Prostate gland (tissue), 2 donors: ENCODE measurements at regions not wholly inside any gene's neighbourhood (a gene's known extent, or its start where the extent isn't known, plus 50 kb on each side); places are given as distances from the start of the nearest gene placed in this dataset.

Source experiments
- POLR2A ChIP-seq: fragments of 450-650 bp; IDR thresholded peaks from one replicate; pipeline ENCODE4 v1.6.1; 2016; ENCODE audit warnings: antibody characterized with exemption, mild to moderate bottlenecking
- POLR2AphosphoS5 ChIP-seq: sonication (generic); formaldehyde crosslinking; IDR thresholded peaks from one replicate; pipeline ENCODE4 v1.6.1; 2017; ENCODE audit warnings: antibody characterized with exemption
- TF ChIP-seq, protein P1 (sequence below), 4 experiments: fragments of 200-600 bp in 2 of 4; fragments of 450-650 bp in 2 of 4; sonication (generic) in 2 of 4; IDR thresholded peaks; 1 replicate in 3 of 4; 2 replicates in 1 of 4; pipeline ENCODE4 v1.5.1; 2016 to 2019; ENCODE audit warnings: antibody characterized with exemption in 4 of 4, mild to moderate bottlenecking in 2 of 4, moderate library complexity in 2 of 4

DNA sequence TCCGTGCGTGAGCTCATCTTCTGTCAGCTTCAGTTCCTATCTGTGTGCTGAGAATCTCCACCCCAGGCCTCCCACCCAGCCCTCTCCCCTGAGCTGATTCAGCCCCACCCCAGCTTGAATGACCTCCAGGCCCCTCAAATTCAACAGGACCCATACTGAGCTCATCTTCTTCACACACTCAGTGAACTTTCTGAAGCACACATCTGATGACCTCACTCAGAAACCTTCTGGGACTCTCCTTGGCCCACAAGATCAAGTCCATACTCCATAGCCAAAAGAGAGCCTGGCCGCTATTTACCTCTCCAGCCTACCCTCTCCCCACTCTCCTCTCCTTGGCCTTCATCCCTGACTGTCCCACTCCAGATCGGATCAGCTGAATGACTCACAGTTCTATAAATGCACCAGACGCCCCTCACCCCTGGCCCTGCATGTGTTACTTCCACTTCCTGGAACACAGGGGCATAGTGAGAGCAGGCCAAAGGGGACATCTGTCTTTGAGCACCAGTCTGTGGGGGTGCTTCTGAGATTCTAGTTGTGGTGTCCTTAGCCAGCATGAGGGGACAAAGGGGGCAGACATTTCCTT, 62.5 kb downstream of the PJA1 start:
- TF ChIP-seq, protein P1, sequence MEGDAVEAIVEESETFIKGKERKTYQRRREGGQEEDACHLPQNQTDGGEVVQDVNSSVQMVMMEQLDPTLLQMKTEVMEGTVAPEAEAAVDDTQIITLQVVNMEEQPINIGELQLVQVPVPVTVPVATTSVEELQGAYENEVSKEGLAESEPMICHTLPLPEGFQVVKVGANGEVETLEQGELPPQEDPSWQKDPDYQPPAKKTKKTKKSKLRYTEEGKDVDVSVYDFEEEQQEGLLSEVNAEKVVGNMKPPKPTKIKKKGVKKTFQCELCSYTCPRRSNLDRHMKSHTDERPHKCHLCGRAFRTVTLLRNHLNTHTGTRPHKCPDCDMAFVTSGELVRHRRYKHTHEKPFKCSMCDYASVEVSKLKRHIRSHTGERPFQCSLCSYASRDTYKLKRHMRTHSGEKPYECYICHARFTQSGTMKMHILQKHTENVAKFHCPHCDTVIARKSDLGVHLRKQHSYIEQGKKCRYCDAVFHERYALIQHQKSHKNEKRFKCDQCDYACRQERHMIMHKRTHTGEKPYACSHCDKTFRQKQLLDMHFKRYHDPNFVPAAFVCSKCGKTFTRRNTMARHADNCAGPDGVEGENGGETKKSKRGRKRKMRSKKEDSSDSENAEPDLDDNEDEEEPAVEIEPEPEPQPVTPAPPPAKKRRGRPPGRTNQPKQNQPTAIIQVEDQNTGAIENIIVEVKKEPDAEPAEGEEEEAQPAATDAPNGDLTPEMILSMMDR (IDR thresholded peaks at IDR 0.05), result no peak
- TF ChIP-seq POLR2AphosphoS5 (no peak), POLR2A (no peak)
